ENCODE measurements at regions not wholly inside any gene's neighbourhood (a gene's known extent, or its start where the extent isn't known, plus 50 kb on each side); places are given as distances from the start of the nearest gene placed in this dataset.

DNA sequence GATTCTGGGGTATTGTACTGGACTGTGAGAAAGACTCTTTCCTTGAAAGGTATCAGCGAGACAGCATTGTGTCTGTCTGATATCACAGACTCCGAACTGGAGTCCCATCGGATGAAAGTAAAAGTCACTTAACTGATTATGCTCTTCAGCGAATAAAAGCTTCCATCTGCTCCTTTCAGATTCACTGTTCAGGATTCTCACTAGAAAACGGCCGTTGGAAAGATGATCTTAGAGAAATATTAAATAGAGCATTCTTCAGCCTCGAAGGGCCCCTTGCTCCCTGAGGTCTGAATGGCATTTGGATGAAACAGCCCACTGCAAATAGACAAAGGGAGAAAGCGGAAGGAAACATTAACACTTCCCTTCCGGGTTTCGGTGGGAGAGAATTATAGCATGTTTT lies 416.2 kb upstream of the PRKX start:
- TF ChIP-seq, protein P1, sequence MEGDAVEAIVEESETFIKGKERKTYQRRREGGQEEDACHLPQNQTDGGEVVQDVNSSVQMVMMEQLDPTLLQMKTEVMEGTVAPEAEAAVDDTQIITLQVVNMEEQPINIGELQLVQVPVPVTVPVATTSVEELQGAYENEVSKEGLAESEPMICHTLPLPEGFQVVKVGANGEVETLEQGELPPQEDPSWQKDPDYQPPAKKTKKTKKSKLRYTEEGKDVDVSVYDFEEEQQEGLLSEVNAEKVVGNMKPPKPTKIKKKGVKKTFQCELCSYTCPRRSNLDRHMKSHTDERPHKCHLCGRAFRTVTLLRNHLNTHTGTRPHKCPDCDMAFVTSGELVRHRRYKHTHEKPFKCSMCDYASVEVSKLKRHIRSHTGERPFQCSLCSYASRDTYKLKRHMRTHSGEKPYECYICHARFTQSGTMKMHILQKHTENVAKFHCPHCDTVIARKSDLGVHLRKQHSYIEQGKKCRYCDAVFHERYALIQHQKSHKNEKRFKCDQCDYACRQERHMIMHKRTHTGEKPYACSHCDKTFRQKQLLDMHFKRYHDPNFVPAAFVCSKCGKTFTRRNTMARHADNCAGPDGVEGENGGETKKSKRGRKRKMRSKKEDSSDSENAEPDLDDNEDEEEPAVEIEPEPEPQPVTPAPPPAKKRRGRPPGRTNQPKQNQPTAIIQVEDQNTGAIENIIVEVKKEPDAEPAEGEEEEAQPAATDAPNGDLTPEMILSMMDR (IDR thresholded peaks at IDR 0.05; ENCODE audit: low read depth, low read length): no peak
- no peak for TF ChIP-seq EZH2phosphoT487 (IDR thresholded peaks at IDR 0.05; ENCODE audit: low read depth)

Data from OCI-LY3 (cell line).